ENCODE measurements at regions not wholly inside any gene's neighbourhood (a gene's known extent, or its start where the extent isn't known, plus 50 kb on each side); places are given as distances from the start of the nearest gene placed in this dataset.

DNA sequence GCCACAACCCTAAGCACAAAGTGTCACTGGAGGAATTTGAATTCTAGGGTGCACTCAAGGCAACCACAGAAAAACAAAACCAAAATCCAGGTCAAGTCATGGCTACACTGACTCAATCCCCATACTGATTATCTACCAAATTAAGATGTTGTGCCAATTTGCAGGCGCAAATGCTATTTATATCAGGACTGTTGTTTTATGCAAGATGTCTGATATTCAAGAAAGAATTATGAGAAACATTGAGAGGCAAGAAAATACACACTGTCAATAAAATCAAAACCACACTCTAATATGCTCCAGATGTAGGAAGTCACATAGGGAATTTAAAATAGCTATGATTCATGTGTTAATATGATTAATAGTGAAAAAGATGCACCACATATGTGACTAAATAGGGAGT is 141.3 kb upstream of the MINDY3 start:
- DNase-seq: no peak
- Histone ChIP-seq H3K27me3 (no peaks in the 10 kb centered on the region), H3K36me3 (replicated peaks in 1 of 2) (no peaks in the 10 kb centered on the region), H3K4me1 (replicated peaks in 1 of 2) (no peaks in the 10 kb centered on the region), H3K4me3 (no peak overlapping the region), H3K9me3 (replicated peaks in 1 of 3) (no peaks in the 10 kb centered on the region), H3K27ac (no peak overlapping the region)
- TF ChIP-seq POLR2A (IDR thresholded peaks at IDR 0.05): no peak
- TF ChIP-seq, protein P1, sequence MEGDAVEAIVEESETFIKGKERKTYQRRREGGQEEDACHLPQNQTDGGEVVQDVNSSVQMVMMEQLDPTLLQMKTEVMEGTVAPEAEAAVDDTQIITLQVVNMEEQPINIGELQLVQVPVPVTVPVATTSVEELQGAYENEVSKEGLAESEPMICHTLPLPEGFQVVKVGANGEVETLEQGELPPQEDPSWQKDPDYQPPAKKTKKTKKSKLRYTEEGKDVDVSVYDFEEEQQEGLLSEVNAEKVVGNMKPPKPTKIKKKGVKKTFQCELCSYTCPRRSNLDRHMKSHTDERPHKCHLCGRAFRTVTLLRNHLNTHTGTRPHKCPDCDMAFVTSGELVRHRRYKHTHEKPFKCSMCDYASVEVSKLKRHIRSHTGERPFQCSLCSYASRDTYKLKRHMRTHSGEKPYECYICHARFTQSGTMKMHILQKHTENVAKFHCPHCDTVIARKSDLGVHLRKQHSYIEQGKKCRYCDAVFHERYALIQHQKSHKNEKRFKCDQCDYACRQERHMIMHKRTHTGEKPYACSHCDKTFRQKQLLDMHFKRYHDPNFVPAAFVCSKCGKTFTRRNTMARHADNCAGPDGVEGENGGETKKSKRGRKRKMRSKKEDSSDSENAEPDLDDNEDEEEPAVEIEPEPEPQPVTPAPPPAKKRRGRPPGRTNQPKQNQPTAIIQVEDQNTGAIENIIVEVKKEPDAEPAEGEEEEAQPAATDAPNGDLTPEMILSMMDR (IDR thresholded peaks at IDR 0.05): no peak
- intact Hi-C loops (cut with DNase I): no loop called here
- WGBS, 4 donors: 76 to 96% (median 90%) methylated on average over 1 of the region's 1 CpG

- Histone ChIP-seq H3K27ac (no peak overlapping the region), H3K36me3 (replicated peaks in 1 of 2) (no peaks in the 10 kb centered on the region), H3K4me3 (no peak overlapping the region), H3K4me1 (replicated peaks in 1 of 2) (no peaks in the 10 kb centered on the region), H3K9me3 (replicated peaks in 1 of 3) (no peaks in the 10 kb centered on the region), H3K27me3 (no peaks in the 10 kb centered on the region)
- DNase-seq: no peak
- 52 to 63% (median 55%) methylated on average over 6 of the region's 6 CpGs for WGBS, 4 donors
- intact Hi-C loops (cut with DNase I): no loop called here
- no peak for TF ChIP-seq POLR2A (IDR thresholded peaks at IDR 0.05)
- TF ChIP-seq, protein P1 (IDR thresholded peaks at IDR 0.05): no peak
Measured at GRCh38 chr10:16009785-16010184, 149.5 kb upstream of the MINDY3 start.

- no peak for DNase-seq
- no peak overlapping the region for H3K4me3 ChIP-seq
- TF ChIP-seq, protein P1 (IDR thresholded peaks at IDR 0.05): no peak
- TF ChIP-seq POLR2A (IDR thresholded peaks at IDR 0.05): no peak
- H3K9me3 ChIP-seq (replicated peaks in 1 of 3): no peaks in the 10 kb centered on the region
- H3K27ac ChIP-seq: no peak overlapping the region
- H3K27me3 ChIP-seq: no peaks in the 10 kb centered on the region
- H3K4me1 ChIP-seq (replicated peaks in 1 of 2): no peaks in the 10 kb centered on the region
- H3K36me3 ChIP-seq (replicated peaks in 1 of 2): no peaks in the 10 kb centered on the region
- intact Hi-C loops (cut with DNase I): no loop called here
Measured at GRCh38 chr10:16011548-16011947, 151.2 kb upstream of the MINDY3 start.

GRCh38 chr10:16014469-16014868 is 154.2 kb upstream of the MINDY3 start:
- Histone ChIP-seq H3K27ac (no peak overlapping the region), H3K4me1 (replicated peaks in 1 of 2) (no peaks in the 10 kb centered on the region), H3K4me3 (no peak overlapping the region), H3K9me3 (replicated peaks in 1 of 3) (no peaks in the 10 kb centered on the region), H3K27me3 (no peaks in the 10 kb centered on the region), H3K36me3 (replicated peaks in 1 of 2) (no peaks in the 10 kb centered on the region)
- no peak for TF ChIP-seq POLR2A (IDR thresholded peaks at IDR 0.05)
- TF ChIP-seq, protein P1 (IDR thresholded peaks at IDR 0.05): no peak
- WGBS, 4 donors: 52 to 61% (median 56%) methylated on average over 3 of the region's 3 CpGs
- DNase-seq: no peak
- intact Hi-C loops (cut with DNase I): no loop called here
